ENCODE measurements at regions not wholly inside any gene's neighbourhood (a gene's known extent, or its start where the extent isn't known, plus 50 kb on each side); places are given as distances from the start of the nearest gene placed in this dataset.

GRCh38 chr12:65630555-65630954 lies 193.7 kb upstream of the HMGA2 start:
- no peak for DNase-seq

GRCh38 chr12:65631621-65632111 lies 192.6 kb upstream of the HMGA2 start:
- no peak for DNase-seq

GRCh38 chr12:65632131-65632855 lies 192.0 kb upstream of the HMGA2 start:
- DNase-seq: no peak

- no peak for DNase-seq
Observed at GRCh38 chr12:65634061-65634460, 190.2 kb upstream of the HMGA2 start.

- DNase-seq: no peak
Observed at GRCh38 chr12:65634626-65635331, 189.5 kb upstream of the HMGA2 start.

- DNase-seq: no peak
Observed at GRCh38 chr12:65636436-65636835, 187.8 kb upstream of the HMGA2 start.

GRCh38 chr12:65637150-65637549 lies 187.1 kb upstream of the HMGA2 start:
- no peak for DNase-seq

- DNase-seq: no peak
Observed at GRCh38 chr12:65637774-65638173, 186.5 kb upstream of the HMGA2 start.

- no peak for DNase-seq
Observed at GRCh38 chr12:65638324-65638723, 186.0 kb upstream of the HMGA2 start.

GRCh38 chr12:65640489-65640901 lies 183.8 kb upstream of the HMGA2 start:
- DNase-seq: no peak

GRCh38 chr12:65642061-65642661 lies 182.1 kb upstream of the HMGA2 start:
- no peak for DNase-seq

- DNase-seq: no peak
Observed at GRCh38 chr12:65643171-65643570, 181.1 kb upstream of the HMGA2 start.

- no peak for DNase-seq
Observed at GRCh38 chr12:65643595-65644386, 180.5 kb upstream of the HMGA2 start.

- no peak for DNase-seq
Observed at GRCh38 chr12:65646127-65646643, 178.1 kb upstream of the HMGA2 start.

- no peak for DNase-seq
Observed at GRCh38 chr12:65647074-65647473, 177.2 kb upstream of the HMGA2 start.

GRCh38 chr12:65648461-65648860 lies 175.8 kb upstream of the HMGA2 start:
- DNase-seq: no peak

- DNase-seq: no peak
Observed at GRCh38 chr12:65649126-65649525, 175.2 kb upstream of the HMGA2 start.

GRCh38 chr12:65651060-65651459 lies 173.2 kb upstream of the HMGA2 start:
- no peak for DNase-seq

GRCh38 chr12:65653321-65653720 lies 171.0 kb upstream of the HMGA2 start:
- no peak for DNase-seq

- DNase-seq: no peak
Observed at GRCh38 chr12:65653946-65654629, 170.2 kb upstream of the HMGA2 start.

GRCh38 chr12:65655074-65655493 lies 169.2 kb upstream of the HMGA2 start:
- DNase-seq: no peak
